GM23338 (cell line): ENCODE measurements at regions not wholly inside any gene's neighbourhood (a gene's known extent, or its start where the extent isn't known, plus 50 kb on each side); places are given as distances from the start of the nearest gene placed in this dataset. TPM values are rescaled to one million over a fixed set of nuclear protein-coding genes. Genes with fewer than 3 reads are reported as not detected.
"Not testable (repeated sequence)": the region's sequence is repeated elsewhere in the genome, so short reads cannot be mapped to it uniquely, and the experiment has no call there.

Experiments
- ATAC-seq: fragments of 200-7000 bp; cut with Tn5 transposase; 3 replicates; pipeline ENCODE4 v1.9.1; 2020
- DNase-seq: peaks from one replicate; pipeline ENCODE4 v3.0.0-alpha.2; 2015; ENCODE audit warnings: low spot score
- H2AFZ ChIP-seq: fragments of 200-600 bp; sonication (generic); 2 replicates; pipeline ENCODE4 v1.8.0; 2016; ENCODE audit warnings: antibody characterized with exemption, mild to moderate bottlenecking, moderate library complexity
- H3F3A ChIP-seq: fragments of 200-600 bp; sonication (generic); replicated peaks from 2 replicates; pipeline ENCODE4 v1.8.0; 2017; ENCODE audit warnings: antibody characterized with exemption, mixed run types, low read depth
- H3K27ac ChIP-seq: fragments of 200-600 bp; sonication (generic); 2 replicates; pipeline ENCODE4 v1.6.1; 2016; ENCODE audit warnings: low read depth
- H3K27me3 ChIP-seq: fragments of 200-600 bp; sonication (generic); 2 replicates; pipeline ENCODE4 v1.8.0; 2016; ENCODE audit warnings: mild to moderate bottlenecking, mixed run types, moderate library complexity; ENCODE audit not compliant: insufficient read depth
- H3K36me3 ChIP-seq: fragments of 200-600 bp; sonication (generic); 2 replicates; pipeline ENCODE4 v1.8.0; 2016; ENCODE audit warnings: mild to moderate bottlenecking; ENCODE audit not compliant: insufficient read depth
- H3K4me1 ChIP-seq: fragments of 200-600 bp; sonication (generic); 2 replicates; pipeline ENCODE4 v1.8.0; 2016; ENCODE audit warnings: mild to moderate bottlenecking, moderate library complexity; ENCODE audit not compliant: insufficient read depth
- H3K4me2 ChIP-seq: fragments of 200-600 bp; sonication (generic); 2 replicates; pipeline ENCODE4 v1.7.1; 2017; ENCODE audit warnings: mixed run types
- H3K4me3 ChIP-seq: fragments of 200-600 bp; sonication (generic); 2 replicates; pipeline ENCODE4 v1.6.1; 2016; ENCODE audit warnings: mixed run types
- H3K79me2 ChIP-seq: fragments of 200-600 bp; sonication (generic); replicated peaks from 2 replicates; pipeline ENCODE4 v1.8.0; 2017; ENCODE audit warnings: mild to moderate bottlenecking; ENCODE audit not compliant: insufficient read depth
- H3K9me2 ChIP-seq: fragments of 200-600 bp; sonication (generic); 2 replicates; pipeline ENCODE4 v1.8.0; 2017; ENCODE audit not compliant: insufficient read depth
- H4K20me1 ChIP-seq: fragments of 200-600 bp; sonication (generic); replicated peaks from 2 replicates; pipeline ENCODE4 v1.8.0; 2017; ENCODE audit warnings: mild to moderate bottlenecking; ENCODE audit not compliant: insufficient read depth
- H3K27ac Mint-ChIP-seq: 2 replicates; pipeline ENCODE4 v1.8.0; 2020; ENCODE audit warnings: inconsistent platforms, mild to moderate bottlenecking, moderate library complexity, mixed read lengths
- H3K27me3 Mint-ChIP-seq: 3 replicates; pipeline ENCODE4 v1.8.0; 2022; ENCODE audit warnings: low read depth, mild to moderate bottlenecking, moderate library complexity, mixed read lengths, inconsistent platforms; ENCODE audit not compliant: insufficient read depth, poor library complexity
- H3K36me3 Mint-ChIP-seq: 3 replicates; pipeline ENCODE4 v1.8.0; 2021; ENCODE audit warnings: low read depth, mild to moderate bottlenecking, inconsistent platforms, moderate library complexity, mixed read lengths
- H3K4me1 Mint-ChIP-seq: 3 replicates; pipeline ENCODE4 v1.8.0; 2020; ENCODE audit warnings: mild to moderate bottlenecking, inconsistent platforms, mixed read lengths
- H3K4me3 Mint-ChIP-seq: 3 replicates; pipeline ENCODE4 v1.8.0; 2021; ENCODE audit warnings: moderate library complexity, mild to moderate bottlenecking, inconsistent platforms, mixed read lengths
- H3K9me3 Mint-ChIP-seq: 3 replicates; pipeline ENCODE4 v1.8.0; 2020; ENCODE audit warnings: moderate library complexity, mild to moderate bottlenecking, inconsistent platforms, mixed read lengths
- CTCF ChIP-seq, 2 experiments: fragments of 200-600 bp in 1 of 2; sonication (generic) in 1 of 2; conservative IDR thresholded peaks; 2 replicates each; pipeline versions ENCODE4 v1.5.1 to v1.6.1; 2016 to 2017; ENCODE audit warnings: antibody characterized with exemption in 2 of 2, low read depth in 2 of 2, mild to moderate bottlenecking in 2 of 2, moderate library complexity in 1 of 2
- POLR2AphosphoS5 ChIP-seq: IDR thresholded peaks from 2 replicates; pipeline ENCODE4 v1.6.1; 2016; ENCODE audit warnings: antibody characterized with exemption, low read depth
- small RNA-seq: library from RNA; depleted of rRNA; stranded (forward); fragments of <200 nt; gene quantifications from one replicate; pipeline ENCODE3, GENCODE V24; 2014; ENCODE audit warnings: low replicate concordance

DNA sequence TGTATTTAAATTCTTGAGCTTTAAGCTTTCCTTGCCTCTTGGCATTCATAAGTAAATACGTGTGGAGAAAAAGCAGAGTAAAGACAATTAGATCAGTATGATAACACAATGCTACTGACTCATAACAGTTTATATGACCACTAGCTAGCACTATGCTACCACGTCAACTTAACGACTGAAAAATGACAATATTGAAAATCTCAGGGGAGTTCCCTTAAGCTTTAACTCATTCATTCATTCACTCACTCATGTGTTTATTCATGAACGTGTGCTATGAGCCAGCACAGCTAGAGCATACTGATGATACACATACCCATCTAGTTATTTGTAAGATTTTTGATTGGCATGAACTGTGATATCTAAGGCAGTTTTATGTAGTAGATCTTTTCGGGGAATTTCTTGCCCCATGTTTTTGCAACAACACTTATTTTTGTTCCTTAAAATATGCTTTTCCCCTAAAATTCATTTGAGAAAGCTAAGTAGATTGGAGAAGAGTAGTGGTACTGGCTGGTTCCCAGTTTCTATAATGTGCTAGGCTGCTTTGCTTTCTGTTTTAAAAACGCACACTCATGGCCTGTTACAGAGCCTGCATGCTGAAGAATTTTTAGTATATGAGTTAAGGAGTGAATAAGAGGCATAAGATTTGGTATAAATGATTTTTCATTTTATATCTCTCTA, 57.4 kb upstream of the ACBD5 start (continued):
- TF ChIP-seq CTCF (conservative IDR thresholded peaks at IDR 0.05; ENCODE audit: low read depth in 2 of 2) = no peak
- no peak for TF ChIP-seq POLR2AphosphoS5

DNA sequence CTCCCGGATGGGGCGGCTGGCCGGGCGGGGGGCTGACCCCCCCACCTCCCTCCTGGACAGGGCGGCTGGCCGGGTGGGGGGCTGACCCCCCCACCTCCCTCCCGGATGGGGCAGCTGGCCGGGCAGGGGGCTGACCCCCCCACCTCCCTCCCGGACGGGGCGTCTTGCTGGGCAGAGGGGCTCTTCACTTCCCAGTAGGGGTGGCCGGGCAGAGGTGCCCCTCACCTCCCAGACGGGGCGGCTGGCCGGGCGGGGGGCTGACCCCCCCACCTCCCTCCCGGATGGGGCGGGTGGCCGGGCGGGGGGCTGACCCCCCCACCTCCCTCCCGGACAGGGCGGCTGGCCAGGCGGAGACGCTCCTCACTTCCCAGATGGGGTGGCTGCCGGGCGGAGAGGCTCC, 55.7 kb upstream of the ACBD5 start:
- DNase-seq, H3K4me1 Mint-ChIP-seq, H3K27me3 Mint-ChIP-seq, H3K4me2 ChIP-seq, H3K27ac Mint-ChIP-seq, H3K9me2 ChIP-seq, H3K27ac ChIP-seq, H3K4me1 ChIP-seq, H3K36me3 ChIP-seq, H4K20me1 ChIP-seq, H3K4me3 ChIP-seq, H2AFZ ChIP-seq, H3K79me2 ChIP-seq, H3K27me3 ChIP-seq, ATAC-seq, H3K4me3 Mint-ChIP-seq, H3F3A ChIP-seq: not testable (repeated sequence)
- H3K9me3 Mint-ChIP-seq = peaks cover 45% of the 10 kb centered on the region
- H3K36me3 Mint-ChIP-seq = peaks cover 27% of the 10 kb centered on the region

DNA sequence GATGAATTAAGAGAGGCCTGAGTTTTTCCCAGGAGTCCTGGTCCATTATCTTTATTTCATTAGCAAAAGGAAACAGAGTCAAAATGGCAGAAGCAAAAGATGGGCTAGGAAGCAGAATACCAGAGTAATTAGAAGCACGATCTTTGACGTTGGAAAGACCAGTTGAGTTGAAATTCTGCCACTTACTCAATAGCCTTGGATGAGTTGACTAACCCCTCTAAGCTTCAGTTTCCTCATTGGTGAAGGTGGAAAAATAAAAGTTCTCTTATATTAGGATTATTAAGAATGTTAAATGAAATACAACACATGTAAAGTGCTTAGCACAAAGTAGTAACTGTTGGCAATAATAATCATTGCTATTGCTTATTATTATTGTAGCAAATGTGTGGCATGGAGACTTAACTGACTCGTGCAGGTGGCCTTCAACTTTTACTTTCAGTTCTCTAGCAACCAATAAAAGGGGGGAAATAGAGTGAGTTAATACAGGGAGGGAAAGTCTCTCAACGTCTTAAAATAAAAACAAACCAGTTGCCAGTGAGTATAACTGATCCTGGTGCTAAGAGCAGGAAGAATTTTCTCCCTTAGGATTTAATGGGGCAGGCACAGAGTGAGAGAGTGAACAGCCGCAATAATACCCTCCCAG, 50.8 kb upstream of the ACBD5 start:
- not testable (repeated sequence) for H3K27ac Mint-ChIP-seq, H3K27me3 ChIP-seq, H4K20me1 ChIP-seq, H3K4me2 ChIP-seq, H3K36me3 ChIP-seq, H3K9me2 ChIP-seq, H2AFZ ChIP-seq, H3K27ac ChIP-seq, H3K4me1 Mint-ChIP-seq, H3K79me2 ChIP-seq, H3K27me3 Mint-ChIP-seq, H3K36me3 Mint-ChIP-seq, H3K4me3 Mint-ChIP-seq, H3K4me3 ChIP-seq, DNase-seq, H3K4me1 ChIP-seq, ATAC-seq, H3F3A ChIP-seq, H3K9me3 Mint-ChIP-seq

Small RNA genes in the stretch of these regions (small RNA-seq; reads per million reads assigned to genes)
- gene RNU6-452P (not detected), gene RNU6-666P (not detected), gene TRIAP1P1 (not detected)
